ENCODE measurements at regions not wholly inside any gene's neighbourhood (a gene's known extent, or its start where the extent isn't known, plus 50 kb on each side); places are given as distances from the start of the nearest gene placed in this dataset.

- no peak for DNase-seq (ENCODE audit: low read depth, low spot score)
- SMC1A ChIA-PET (ENCODE audit: uncharacterized antibody, unreplicated experiment): interaction anchor here (0.7 to 1.2 kb wide), 2 partner anchors 12 to 43 kb away, joined by 3 read pairs; no protein-coding TSS in a partner anchor
- Histone ChIP-seq H3K36me3 (ENCODE audit: control insufficient read depth in 2 of 2, insufficient read depth in 2 of 2, low read length in 1 of 2) (no peaks in the 10 kb centered on the region), H3K4me2 (ENCODE audit: control insufficient read depth, insufficient read depth) (no peak overlapping the region), H3K9ac (ENCODE audit: control insufficient read depth, insufficient read depth, low read length) (no peak overlapping the region), H2AFZ (ENCODE audit: control insufficient read depth, low read depth, low read length) (no peak overlapping the region), H4K20me1 (ENCODE audit: control insufficient read depth, insufficient read depth) (no peaks in the 10 kb centered on the region), H3K9me3 (replicated peaks; ENCODE audit: control insufficient read depth, insufficient read depth, low read length) (no peaks in the 10 kb centered on the region), H3K27me3 (replicated peaks in 1 of 2; ENCODE audit: control insufficient read depth in 2 of 2, insufficient read depth in 2 of 2, low read length in 1 of 2) (no peaks in the 10 kb centered on the region), H3K27ac (ENCODE audit: control insufficient read depth, insufficient read depth) (no peak overlapping the region), H3K79me2 (ENCODE audit: control insufficient read depth, insufficient read depth, low read length) (no peaks in the 10 kb centered on the region), H3K4me1 (ENCODE audit: control insufficient read depth, insufficient read depth, low read length) (no peaks in the 10 kb centered on the region), H3K4me3 (no peak overlapping the region)
- in situ Hi-C loops (cut with MboI): no loop called here
- ATAC-seq: no peak
- CTCF ChIA-PET: no interaction called here
- no peak for FAIRE-seq
- BruUV-seq (replicated peaks): no TSS peak
- intact Hi-C loops (cut with micrococcal nuclease; ENCODE audit: unreplicated experiment): no loop called here
- RAD21 ChIA-PET (ENCODE audit: unreplicated experiment): no interaction called here
- TF ChIP-seq TCF3 (IDR thresholded peaks at IDR 0.05; ENCODE audit: borderline replicate concordance, insufficient read depth, low read depth, low read length): no peak
- no peak for TF ChIP-seq KDM1A (IDR thresholded peaks at IDR 0.05; ENCODE audit: borderline replicate concordance)
- no peak for TF ChIP-seq KLF5 (IDR thresholded peaks at IDR 0.05; ENCODE audit: partially characterized antibody)
- no peak for TF ChIP-seq GATAD2B (conservative IDR thresholded peaks at IDR 0.05; ENCODE audit: low read depth)
- TF ChIP-seq TARDBP (IDR thresholded peaks at IDR 0.05; ENCODE audit: borderline replicate concordance): no peak
- TF ChIP-seq NFYB (IDR thresholded peaks at IDR 0.05; ENCODE audit: insufficient read depth, low read depth, low read length): no peak
- no peak for TF ChIP-seq RB1 (IDR thresholded peaks at IDR 0.05; ENCODE audit: borderline replicate concordance)
- no peak for TF ChIP-seq ZNF217 (IDR thresholded peaks at IDR 0.05)
- no peak for TF ChIP-seq MEF2B (IDR thresholded peaks at IDR 0.05; ENCODE audit: partially characterized antibody, poor library complexity, severe bottlenecking)
- TF ChIP-seq RELB (IDR thresholded peaks at IDR 0.05; ENCODE audit: low read depth): no peak
- no peak for TF ChIP-seq TCF7 (IDR thresholded peaks at IDR 0.05; ENCODE audit: borderline replicate concordance)
- TF ChIP-seq NR2C2 (IDR thresholded peaks at IDR 0.05; ENCODE audit: borderline replicate concordance, control insufficient read depth, insufficient read length, low read depth): no peak
- WGBS (ENCODE audit: insufficient coverage, insufficient replicate concordance, low lambda C conversion rate, missing lambda C conversion rate): 58% methylated on average over 4 of the region's 4 CpGs
- POLR2A ChIA-PET: no interaction called here
Observed at GRCh38 chr1:193325771-193326170, 139.4 kb upstream of the B3GALT2 start.
